B cell (primary cell): ENCODE measurements at regions not wholly inside any gene's neighbourhood (a gene's known extent, or its start where the extent isn't known, plus 50 kb on each side); places are given as distances from the start of the nearest gene placed in this dataset.

Experiments
- ATAC-seq: fragments of 200-7000 bp; cut with Tn5 transposase; one replicate; pipeline ENCODE4 v1.10.0; 2021; ENCODE audit warnings: low read depth, mild to moderate bottlenecking, moderate number of reproducible peaks, moderate library complexity
- CTCF ChIA-PET: fragments of 350-600 bp; sonication (Branson Sonifier 250); formaldehyde crosslinking; loops from one replicate; lab custom pipeline; 2021; ENCODE audit warnings: antibody characterized with exemption, inconsistent platforms; lab: Charles Lee
- POLR2A ChIA-PET: fragments of 350-600 bp; sonication (Branson Sonifier 250); formaldehyde crosslinking; loops from one replicate; lab custom pipeline; 2021; ENCODE audit warnings: antibody characterized with exemption; lab: Charles Lee
- DNase-seq: peaks from one replicate; pipeline ENCODE4 v3.0.0; 2013
- H2AFZ ChIP-seq: 2 replicates; pipeline ENCODE4 v1.6.1; 2012; ENCODE audit warnings: mild to moderate bottlenecking, low read depth, low read length; ENCODE audit not compliant: insufficient read depth, poor library complexity, severe bottlenecking
- H3K27ac ChIP-seq, 2 donors: 1 replicate in 1 of 2; 2 replicates in 1 of 2; pipeline ENCODE4 v1.5.1; 2012 to 2013; ENCODE audit warnings: low read length in 2 of 2, mild to moderate bottlenecking in 2 of 2, moderate library complexity in 1 of 2
- H3K27me3 ChIP-seq, 4 experiments: fragments of 200-600 bp in 1 of 4; sonication (generic) in 1 of 4; replicated peaks in 1 of 4; 1 replicate in 2 of 4; 2 replicates in 2 of 4; pipeline versions ENCODE4 v1.6.1 to v1.7.0; 2013 to 2016; ENCODE audit warnings: low read length in 3 of 4, mild to moderate bottlenecking in 2 of 4, mixed read lengths in 1 of 4, moderate library complexity in 1 of 4; ENCODE audit not compliant: insufficient read depth in 4 of 4, control insufficient read depth in 3 of 4; ENCODE audit errors: control extremely low read depth in 1 of 4
- H3K36me3 ChIP-seq, 2 experiments: replicated peaks in 1 of 2; 1 replicate in 1 of 2; 2 replicates in 1 of 2; pipeline versions ENCODE4 v1.6.1 to v1.7.1; 2013; ENCODE audit warnings: low read length in 1 of 2; ENCODE audit not compliant: insufficient read depth in 2 of 2, control insufficient read depth in 1 of 2; ENCODE audit errors: control extremely low read depth in 1 of 2, extremely low read depth in 1 of 2
- H3K4me1 ChIP-seq, 2 donors: fragments of 200-600 bp in 1 of 2; sonication (generic) in 1 of 2; 1 replicate in 1 of 2; 2 replicates in 1 of 2; pipeline versions ENCODE4 v1.5.1 to v1.6.1; 2013 to 2017; ENCODE audit warnings: low read length in 2 of 2; ENCODE audit not compliant: control insufficient read depth in 2 of 2, insufficient read depth in 2 of 2
- H3K4me2 ChIP-seq: replicated peaks from 2 replicates; pipeline ENCODE3; 2012; ENCODE audit warnings: mild to moderate bottlenecking, low read depth, low read length; ENCODE audit not compliant: poor library complexity, severe bottlenecking
- H3K4me3 ChIP-seq, 5 experiments: fragments of 200-600 bp in 1 of 5; sonication (generic) in 1 of 5; 1 replicate in 3 of 5; 2 replicates in 2 of 5; pipeline versions ENCODE4 v1.5.1 to v1.7.0; 2011 to 2016; ENCODE audit warnings: low read length in 4 of 5, mild to moderate bottlenecking in 4 of 5, low read depth in 2 of 5, control low read depth in 1 of 5, moderate library complexity in 1 of 5; ENCODE audit not compliant: insufficient read depth in 1 of 5; ENCODE audit errors: control extremely low read depth in 1 of 5, extremely low read depth in 1 of 5
- H3K79me2 ChIP-seq: fragments of 200-600 bp; sonication (generic); one replicate; pipeline ENCODE4 v1.6.0; 2016; ENCODE audit warnings: low read length; ENCODE audit not compliant: control insufficient read depth, insufficient read depth
- H3K9ac ChIP-seq: fragments of 200-600 bp; sonication (generic); 2 replicates; pipeline ENCODE4 v1.6.1; 2017; ENCODE audit warnings: mild to moderate bottlenecking, low read length, moderate library complexity
- H3K9me3 ChIP-seq, 3 donors: one replicate each; pipeline versions ENCODE4 v1.6.1 to v1.7.1; 2013; ENCODE audit warnings: low read length in 2 of 3; ENCODE audit not compliant: control insufficient read depth in 2 of 3, insufficient read depth in 1 of 3; ENCODE audit errors: control extremely low read depth in 1 of 3
- H4K20me1 ChIP-seq: 2 replicates; pipeline ENCODE4 v1.6.0; 2012; ENCODE audit warnings: mild to moderate bottlenecking, low read length; ENCODE audit not compliant: insufficient read depth, control insufficient read depth, poor library complexity, severe bottlenecking
- H3K27ac Mint-ChIP-seq: one replicate; pipeline ENCODE4 v1.8.0; 2021; ENCODE audit warnings: mixed read lengths
- H3K27me3 Mint-ChIP-seq: one replicate; pipeline ENCODE4 v1.8.0; 2021; ENCODE audit warnings: mixed read lengths
- H3K4me1 Mint-ChIP-seq: one replicate; pipeline ENCODE4 v1.8.0; 2021; ENCODE audit warnings: mixed read lengths
- H3K4me3 Mint-ChIP-seq: one replicate; pipeline ENCODE4 v1.8.0; 2021; ENCODE audit warnings: mixed read lengths
- H3K9me3 Mint-ChIP-seq: one replicate; pipeline ENCODE4 v1.8.0; 2022; ENCODE audit warnings: mixed read lengths; ENCODE audit not compliant: insufficient read depth
- CTCF ChIP-seq: fragments of 200-600 bp; IDR thresholded peaks from one replicate; pipeline ENCODE4 v1.8.0; 2022; ENCODE audit warnings: antibody characterized with exemption, mild to moderate bottlenecking
- EZH2 ChIP-seq: IDR thresholded peaks from 2 replicates; pipeline ENCODE4 v1.6.1; 2012; ENCODE audit warnings: borderline replicate concordance, low read depth, mild to moderate bottlenecking, moderate library complexity, low read length; ENCODE audit not compliant: insufficient read depth, poor library complexity, severe bottlenecking
- WGBS: methylation state at CpG from one replicate; pipeline ENCODE4 v1.1.5; 2013; ENCODE audit warnings: missing lambda C conversion rate; ENCODE audit not compliant: insufficient coverage; 5-methylcytosine and 5-hydroxymethylcytosine counted together
- intact Hi-C: fragments of 100-400 bp; cut with micrococcal nuclease; formaldehyde crosslinking; loops from one replicate; pipeline ENCODE4 v1.10.0; 2022

- Histone ChIP-seq H3K27me3 (no peaks in the 10 kb centered on the region), H3K36me3 (no peaks in the 10 kb centered on the region), H3K4me1 (no peaks in the 10 kb centered on the region), H4K20me1 (no peaks in the 10 kb centered on the region), H3K79me2 (no peaks in the 10 kb centered on the region), H3K27ac (no peak overlapping the region), H3K4me3 (no peak overlapping the region), H3K4me2 (no peak overlapping the region), H3K9me3 (no peaks in the 10 kb centered on the region), H2AFZ (no peak overlapping the region), H3K9ac (no peak overlapping the region)
- Mint-ChIP-seq H3K4me1 (no peaks in the 10 kb centered on the region), H3K9me3 (no peaks in the 10 kb centered on the region), H3K27me3 (no peaks in the 10 kb centered on the region), H3K27ac (no peak overlapping the region), H3K4me3 (no peak overlapping the region)
- 100% methylated on average over 1 of the region's 3 CpGs for WGBS
- TF ChIP-seq EZH2 (no peak), CTCF (no peak)
- intact Hi-C loops, result no loop called here
- no peak for ATAC-seq
- ChIA-PET CTCF (interaction anchor here (1.1 kb wide), 1 partner anchor 541 kb away, joined by 3 read pairs; no protein-coding TSS in a partner anchor), POLR2A (no interaction called here)
- no peak for DNase-seq
These were observed 267.0 kb upstream of the CFAP20DC start for GRCh38 chr3:59316688-59317275.

GRCh38 chr3:59313365-59313764, 263.5 kb upstream of the CFAP20DC start:
- Mint-ChIP-seq H3K9me3 (no peaks in the 10 kb centered on the region), H3K27me3 (no peaks in the 10 kb centered on the region), H3K27ac (no peak overlapping the region), H3K4me3 (no peak overlapping the region), H3K4me1 (no peaks in the 10 kb centered on the region)
- H3K27me3 ChIP-seq, result no peaks in the 10 kb centered on the region
- intact Hi-C loops, result no loop called here
- no peak overlapping the region for H2AFZ ChIP-seq
- no peak overlapping the region for H3K27ac ChIP-seq
- no peaks in the 10 kb centered on the region for H3K36me3 ChIP-seq
- TF ChIP-seq CTCF, result peak; percentile 36
- no peak for TF ChIP-seq EZH2
- no peak for ATAC-seq
- H4K20me1 ChIP-seq, result no peaks in the 10 kb centered on the region
- no peak overlapping the region for H3K4me3 ChIP-seq
- WGBS, result 43% methylated on average over 2 of the region's 2 CpGs
- no peaks in the 10 kb centered on the region for H3K4me1 ChIP-seq
- H3K9ac ChIP-seq, result no peak overlapping the region
- no peaks in the 10 kb centered on the region for H3K9me3 ChIP-seq
- CTCF ChIA-PET, result interaction anchor here (0.7 to 1.1 kb wide), 2 partner anchors 101 to 544 kb away, joined by 3 to 4 read pairs; no protein-coding TSS in a partner anchor
- POLR2A ChIA-PET, result no interaction called here
- H3K4me2 ChIP-seq, result no peak overlapping the region
- no peak for DNase-seq
- H3K79me2 ChIP-seq, result no peaks in the 10 kb centered on the region
